GM18505 (cell line): ENCODE measurements at regions not wholly inside any gene's neighbourhood (a gene's known extent, or its start where the extent isn't known, plus 50 kb on each side); places are given as distances from the start of the nearest gene placed in this dataset.

Source experiments
- ATAC-seq: cut with Tn5 transposase; IDR thresholded peaks from one replicate; pipeline ENCODE4 v1.9.1; 2021; ENCODE audit not compliant: unreplicated experiment
- POLR2A ChIP-seq: IDR thresholded peaks from 4 replicates; pipeline ENCODE4 v1.6.1; 2011; ENCODE audit warnings: borderline replicate concordance; ENCODE audit not compliant: insufficient read depth, insufficient read length; ENCODE audit errors: extremely low read depth

DNA sequence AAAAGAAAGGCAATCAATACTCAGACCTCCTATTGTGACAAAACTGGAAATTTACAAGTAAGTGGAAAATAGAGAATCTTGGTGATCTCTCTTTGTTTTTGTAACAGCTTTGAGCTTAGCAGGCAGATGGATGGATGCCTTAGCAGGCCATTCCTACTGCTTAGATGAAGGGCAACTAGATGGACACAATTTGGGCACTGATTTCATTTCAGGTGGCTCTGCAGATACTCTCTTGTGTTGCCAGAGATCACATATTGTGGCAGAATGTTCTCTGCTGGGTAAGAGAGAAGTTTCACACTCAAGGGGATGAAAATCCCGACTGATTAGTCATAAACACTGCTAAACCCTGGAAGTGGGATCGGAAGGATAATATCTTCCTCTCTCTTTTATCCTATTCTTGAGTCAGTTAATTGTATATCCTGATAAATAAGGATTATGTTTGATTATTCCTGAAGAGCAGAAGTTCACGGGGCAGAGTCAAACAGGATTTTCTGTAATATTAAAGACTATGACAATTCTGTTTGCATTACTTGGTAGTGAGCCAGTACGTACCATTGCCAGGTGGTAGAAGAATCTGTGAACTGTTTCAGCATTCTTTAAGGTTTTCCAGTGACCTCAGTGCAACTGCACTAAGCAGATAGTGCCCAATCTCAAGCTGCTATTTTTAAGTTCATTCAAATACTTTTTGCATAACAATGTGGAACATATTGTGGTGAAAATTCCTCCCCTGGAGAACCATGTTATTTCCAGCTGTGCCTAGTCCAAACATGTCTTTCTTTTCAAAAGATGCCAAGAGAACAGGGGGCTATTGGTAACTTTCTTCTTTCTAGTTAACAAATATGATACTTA lies 974.3 kb downstream of the FSTL5 start:
- no peak for TF ChIP-seq POLR2A

DNA sequence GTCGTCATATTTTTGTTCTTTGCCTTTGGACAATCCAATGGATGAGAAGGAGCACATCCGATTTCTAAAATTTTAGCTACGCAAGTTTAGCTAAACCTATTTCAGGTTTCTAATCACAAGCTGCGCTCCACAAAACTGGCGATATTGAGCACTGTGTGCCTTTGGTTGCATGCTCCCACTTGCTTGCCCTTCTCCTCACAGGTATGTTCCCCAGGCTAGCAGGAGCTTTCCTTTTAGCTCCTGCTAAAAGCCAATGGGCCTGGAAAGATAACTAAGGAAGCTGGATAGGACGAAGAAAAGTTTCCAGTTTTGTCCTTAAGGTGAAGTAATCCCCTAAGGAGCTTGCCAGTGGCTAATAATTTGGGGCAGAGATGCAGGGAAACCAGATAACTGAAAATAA lies 975.2 kb downstream of the FSTL5 start:
- TF ChIP-seq POLR2A, result no peak
- ATAC-seq, result no peak

More for the DNA sequence above, 974.3 kb downstream of the FSTL5 start:
- ATAC-seq, result no peak

DNA sequence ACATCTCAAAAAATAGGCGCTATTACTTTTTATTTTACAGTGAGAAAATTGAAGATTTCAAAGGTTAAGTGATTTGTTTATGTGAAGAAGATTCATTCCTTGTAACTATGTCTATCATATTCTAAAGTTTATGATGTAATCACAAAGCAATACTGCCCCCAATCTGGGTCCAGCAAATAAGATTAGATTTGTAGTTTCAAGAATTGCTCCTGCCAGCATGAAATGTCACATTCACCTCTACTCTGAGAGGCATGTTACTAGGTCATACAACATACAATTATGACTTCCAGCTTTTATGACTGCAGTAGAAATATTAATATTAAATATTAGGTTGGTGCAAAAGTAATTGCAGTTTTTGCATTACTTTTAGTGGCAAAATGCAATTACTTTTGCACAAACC lies 976.2 kb downstream of the FSTL5 start:
- no peak for ATAC-seq
- TF ChIP-seq POLR2A, result no peak

DNA sequence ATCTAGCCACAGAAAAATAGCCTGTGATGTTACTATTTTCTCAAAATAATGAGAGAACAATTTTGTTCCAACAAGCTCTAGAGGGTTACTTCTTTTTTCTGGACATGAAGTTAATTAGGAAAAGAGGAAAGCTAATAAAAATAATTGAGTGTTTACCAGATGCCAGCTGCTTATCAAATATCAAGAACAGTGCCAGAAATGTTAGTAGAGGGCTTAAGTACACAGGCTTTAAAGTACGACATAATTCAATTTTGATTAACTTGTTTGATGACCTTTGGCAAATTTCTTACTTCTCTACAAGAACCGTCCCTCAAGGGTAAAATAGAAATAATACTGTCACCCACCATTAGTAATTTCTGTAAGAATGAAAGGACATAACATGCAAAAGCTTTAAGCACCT lies 977.0 kb downstream of the FSTL5 start:
- no peak for TF ChIP-seq POLR2A
- ATAC-seq, result no peak

GRCh38 chr4:161186012-161186411 lies 977.8 kb downstream of the FSTL5 start:
- no peak for TF ChIP-seq POLR2A
- ATAC-seq, result no peak

GRCh38 chr4:161183729-161184128 lies 980.1 kb downstream of the FSTL5 start:
- no peak for ATAC-seq
- no peak for TF ChIP-seq POLR2A

- no peak for TF ChIP-seq POLR2A
- no peak for ATAC-seq
These were observed 980.9 kb downstream of the FSTL5 start for GRCh38 chr4:161182913-161183312.

GRCh38 chr4:161178310-161178709 lies 985.5 kb downstream of the FSTL5 start:
- ATAC-seq, result no peak
- no peak for TF ChIP-seq POLR2A

GRCh38 chr4:161172396-161173026 lies 991.3 kb downstream of the FSTL5 start:
- TF ChIP-seq POLR2A, result no peak
- no peak for ATAC-seq

- no peak for ATAC-seq
- no peak for TF ChIP-seq POLR2A
These were observed 996.3 kb downstream of the FSTL5 start for GRCh38 chr4:161167539-161167938.

GRCh38 chr4:161160718-161161117 lies 1003.1 kb downstream of the FSTL5 start:
- ATAC-seq, result no peak
- TF ChIP-seq POLR2A, result no peak

- no peak for ATAC-seq
- no peak for TF ChIP-seq POLR2A
These were observed 1015.7 kb downstream of the FSTL5 start for GRCh38 chr4:161148051-161148450.

DNA sequence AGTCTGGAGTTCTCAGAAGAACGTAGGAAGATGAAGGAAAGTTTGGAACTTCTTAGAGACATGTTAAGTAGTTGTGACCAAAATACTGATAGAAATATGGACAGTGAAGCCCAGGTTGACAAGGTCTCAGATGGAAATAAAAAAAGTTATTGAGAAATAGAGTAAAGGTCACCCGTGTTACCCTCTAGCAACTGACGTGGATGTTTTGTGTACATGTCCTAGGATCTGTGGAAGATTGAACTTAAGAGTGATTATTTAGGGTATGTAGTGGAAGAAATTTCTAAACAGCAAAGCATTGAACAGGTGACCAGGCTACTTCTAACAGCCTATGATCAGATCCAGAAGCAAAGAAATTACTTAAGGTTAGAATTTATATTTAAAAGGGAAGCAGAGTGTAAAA lies 1020.4 kb downstream of the FSTL5 start:
- ATAC-seq, result no peak
- TF ChIP-seq POLR2A, result no peak

DNA sequence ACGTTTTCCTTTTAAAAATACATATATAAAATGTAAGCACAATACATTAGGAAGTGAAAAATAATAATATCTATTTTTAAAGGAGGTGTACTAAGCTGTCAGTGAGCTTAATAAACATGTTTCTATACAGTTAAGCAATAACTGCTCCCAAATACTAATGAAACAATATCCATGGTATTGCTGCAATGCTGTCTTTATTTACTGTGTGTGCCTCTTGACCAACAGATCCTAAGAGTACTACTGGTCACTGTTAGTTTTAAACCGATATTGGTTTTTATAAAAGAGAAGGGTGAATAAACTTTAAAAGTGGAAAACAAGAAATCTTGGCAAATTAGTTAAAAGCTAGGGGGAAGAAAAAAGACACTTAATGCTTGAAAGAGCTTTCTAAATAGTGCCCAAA lies 1029.0 kb downstream of the FSTL5 start:
- TF ChIP-seq POLR2A, result no peak
- no peak for ATAC-seq
